HG03442 (cell line): ENCODE measurements at regions not wholly inside any gene's neighbourhood (a gene's known extent, or its start where the extent isn't known, plus 50 kb on each side); places are given as distances from the start of the nearest gene placed in this dataset.
"Not testable (repeated sequence)": the region's sequence is repeated elsewhere in the genome, so short reads cannot be mapped to it uniquely, and the experiment has no call there.

Source experiments
- ATAC-seq: cut with Tn5 transposase; IDR thresholded peaks from one replicate; pipeline ENCODE4 v1.9.1; 2021; ENCODE audit warnings: mild to moderate bottlenecking, moderate library complexity; ENCODE audit not compliant: unreplicated experiment

- not testable (repeated sequence) for ATAC-seq
Observed at GRCh38 chr7:86375602-86376001, 268.1 kb upstream of the GRM3 start.

GRCh38 chr7:86372262-86372661, 271.4 kb upstream of the GRM3 start:
- ATAC-seq, result no peak

- ATAC-seq, result no peak
Observed at GRCh38 chr7:86366946-86367345, 276.8 kb upstream of the GRM3 start.

GRCh38 chr7:86340407-86340806, 303.3 kb upstream of the GRM3 start:
- not testable (repeated sequence) for ATAC-seq

GRCh38 chr7:86339051-86339450, 304.7 kb upstream of the GRM3 start:
- no peak for ATAC-seq

DNA sequence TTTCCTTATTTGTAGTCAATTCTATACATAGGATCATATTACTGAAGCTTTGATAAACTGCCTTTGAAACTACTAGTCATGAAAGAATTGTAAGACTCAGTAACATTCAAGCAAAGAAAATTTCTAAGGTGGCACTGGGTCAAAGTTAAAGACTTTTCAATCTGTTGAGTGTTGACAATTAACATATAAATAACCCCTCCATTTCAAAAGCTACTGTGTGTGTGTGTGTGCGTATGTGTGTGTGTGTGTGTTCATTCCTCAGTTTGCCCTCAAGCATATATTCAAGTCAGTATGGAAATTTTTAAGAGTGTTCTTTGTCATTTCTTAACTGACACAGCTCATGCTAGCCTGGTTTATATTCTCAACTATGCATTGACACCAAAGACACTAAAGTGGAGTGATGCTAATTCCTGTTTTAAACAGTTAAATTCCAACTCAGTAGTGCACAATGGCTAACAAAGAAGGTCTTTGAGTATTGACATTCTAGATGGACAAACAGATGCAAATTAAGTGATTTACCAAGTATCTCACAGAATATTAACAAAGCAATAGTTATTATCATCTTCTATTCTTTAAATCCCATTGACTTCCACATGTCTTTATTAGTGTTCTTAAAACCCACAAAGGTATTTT, 314.8 kb upstream of the GRM3 start:
- no peak for ATAC-seq

GRCh38 chr7:86326847-86327246, 316.9 kb upstream of the GRM3 start:
- no peak for ATAC-seq

DNA sequence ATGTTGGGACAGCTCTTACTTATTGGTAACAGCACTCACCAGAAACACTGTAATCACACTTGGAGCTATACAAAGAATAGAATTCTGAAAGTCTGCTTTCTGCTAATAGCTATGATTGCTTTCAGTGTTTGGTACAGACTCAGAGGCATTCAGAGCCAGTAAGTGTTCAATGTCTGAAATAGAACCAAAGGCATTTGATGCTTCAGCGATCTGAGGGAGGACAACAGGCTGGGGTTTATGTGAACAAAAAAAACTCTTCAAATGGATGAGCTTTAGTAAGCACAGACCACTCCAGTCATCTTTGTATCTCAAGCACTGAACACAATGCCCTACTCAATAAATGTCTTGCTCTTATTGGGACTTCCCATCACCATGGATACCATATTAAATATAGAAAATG, 322.8 kb upstream of the GRM3 start:
- ATAC-seq, result no peak

- ATAC-seq, result no peak
Observed at GRCh38 chr7:86320341-86320740, 323.4 kb upstream of the GRM3 start.

DNA sequence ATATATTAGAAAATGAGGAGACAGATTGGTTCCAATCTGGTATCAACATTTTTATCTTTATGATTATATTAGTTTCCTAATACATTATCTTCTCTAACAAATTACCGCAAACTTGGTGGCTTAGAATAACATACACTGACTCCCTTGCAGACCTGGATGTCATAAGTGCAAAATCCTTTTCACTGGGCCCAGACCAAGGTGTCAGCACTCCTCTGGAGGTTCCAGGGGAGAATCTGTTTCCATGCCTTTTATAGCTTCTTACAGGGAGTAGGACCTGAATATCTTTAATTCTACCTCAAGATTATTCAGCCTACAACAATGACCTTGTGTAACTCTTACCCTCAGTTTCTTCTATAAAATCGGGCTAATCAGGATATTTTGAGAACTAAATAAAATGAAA, 329.9 kb upstream of the GRM3 start:
- no peak for ATAC-seq

DNA sequence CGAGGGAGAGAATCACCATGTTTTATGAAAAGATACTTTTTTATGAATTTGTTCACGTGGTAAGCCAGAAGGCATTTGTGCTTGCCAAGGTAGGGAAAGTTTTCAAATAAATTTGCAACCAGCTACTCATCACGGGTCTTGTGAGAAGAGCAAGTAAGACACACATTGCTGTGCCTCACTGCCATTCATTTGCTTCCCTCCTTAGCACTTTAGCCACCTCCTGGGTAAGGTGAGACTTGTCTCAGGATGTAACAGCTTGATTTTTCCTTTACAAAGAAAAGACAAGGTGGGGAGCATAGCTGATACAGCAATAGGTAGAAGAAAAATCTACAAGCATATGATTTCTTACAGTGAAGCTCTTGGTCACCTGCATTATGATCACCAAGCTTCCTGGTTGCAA, 342.4 kb upstream of the GRM3 start:
- ATAC-seq, result no peak

- no peak for ATAC-seq
Observed at GRCh38 chr7:86295526-86295925, 348.2 kb upstream of the GRM3 start.

GRCh38 chr7:86282014-86282682, 361.6 kb upstream of the GRM3 start:
- ATAC-seq, result no peak

DNA sequence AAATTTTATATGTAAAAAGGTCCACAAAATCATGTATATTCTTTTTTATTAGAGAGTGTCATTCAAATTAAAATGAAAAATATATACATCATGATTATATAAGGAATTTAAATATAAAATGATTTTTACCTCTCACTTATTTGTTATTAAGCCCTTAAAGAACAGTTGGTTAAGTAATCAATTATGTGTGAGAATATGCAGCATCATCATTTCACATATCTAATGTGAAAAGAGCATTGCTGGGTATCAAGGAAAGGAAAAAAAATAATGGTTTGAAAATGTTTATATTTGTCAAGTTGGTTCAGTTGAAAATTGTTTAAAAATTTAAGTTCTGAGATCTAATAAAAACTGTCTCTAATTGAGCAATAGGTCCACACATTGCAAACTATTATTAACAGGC, 363.6 kb upstream of the GRM3 start:
- no peak for ATAC-seq

DNA sequence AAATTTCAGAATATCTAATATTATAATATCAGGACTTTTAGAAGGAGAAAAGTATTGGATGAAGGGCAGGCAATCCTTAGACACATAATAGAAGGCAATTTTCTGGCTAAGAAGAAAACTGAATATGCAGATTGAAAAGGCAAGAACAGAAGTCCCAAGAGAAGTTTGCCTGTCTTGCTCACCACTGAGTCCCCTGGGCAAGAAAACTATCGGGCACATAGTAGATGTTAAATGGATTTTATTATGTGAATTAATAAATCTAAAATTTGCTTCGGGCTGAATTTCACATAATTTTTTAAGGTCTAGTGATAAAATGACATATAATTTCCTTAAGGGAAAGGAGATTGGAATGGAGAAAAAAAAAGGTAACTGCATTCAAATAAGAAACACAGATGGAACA, 380.9 kb upstream of the GRM3 start:
- ATAC-seq, result no peak

GRCh38 chr7:86257894-86258293, 385.8 kb upstream of the GRM3 start:
- ATAC-seq, result no peak

- no peak for ATAC-seq
Observed at GRCh38 chr7:86252406-86252805, 391.3 kb upstream of the GRM3 start.

DNA sequence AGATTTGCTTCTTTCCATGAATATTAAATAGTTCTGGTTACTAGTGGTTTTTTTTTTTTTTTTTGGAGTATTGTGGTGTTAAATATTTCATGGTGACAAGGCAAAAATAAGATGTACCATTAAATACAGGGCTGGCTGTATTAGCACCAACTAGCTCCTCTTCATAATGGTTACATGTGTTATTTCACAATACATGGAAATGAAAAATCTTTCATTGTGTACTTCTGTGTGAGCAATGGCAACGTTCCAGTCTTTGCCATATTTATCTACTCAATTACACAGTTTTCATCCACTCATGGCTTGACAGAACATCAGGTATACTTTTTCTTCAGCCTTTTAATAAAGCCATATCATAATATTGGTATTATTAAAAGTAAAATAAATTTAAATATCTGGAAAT, 394.7 kb upstream of the GRM3 start:
- ATAC-seq, result no peak

GRCh38 chr7:86243171-86243570, 400.5 kb upstream of the GRM3 start:
- no peak for ATAC-seq

GRCh38 chr7:86226191-86226590, 417.5 kb upstream of the GRM3 start:
- no peak for ATAC-seq

- ATAC-seq, result no peak
Observed at GRCh38 chr7:86222806-86223205, 420.9 kb upstream of the GRM3 start.

GRCh38 chr7:86214734-86215133, 429.0 kb upstream of the GRM3 start:
- ATAC-seq, result no peak

GRCh38 chr7:86212976-86213375, 430.7 kb upstream of the GRM3 start:
- ATAC-seq, result no peak
